ENCODE measurements at regions not wholly inside any gene's neighbourhood (a gene's known extent, or its start where the extent isn't known, plus 50 kb on each side); places are given as distances from the start of the nearest gene placed in this dataset.
A peak's percentile ranks its signal among the peaks of the same experiment; 100 is the strongest.

- no peak for DNase-seq
These were observed 82.8 kb upstream of the NSMCE3 start for GRCh38 chr15:29352402-29352801.

- no peak for DNase-seq
These were observed 79.6 kb upstream of the NSMCE3 start for GRCh38 chr15:29349196-29349595.

- no peak for DNase-seq
These were observed 78.8 kb upstream of the NSMCE3 start for GRCh38 chr15:29348336-29348914.

- DNase-seq = peak; percentile 20
These were observed 77.4 kb upstream of the NSMCE3 start for GRCh38 chr15:29346998-29347397.

GRCh38 chr15:29345549-29346525, 76.2 kb upstream of the NSMCE3 start:
- no peak for DNase-seq

GRCh38 chr15:29344474-29344873, 74.9 kb upstream of the NSMCE3 start:
- no peak for DNase-seq

GRCh38 chr15:29343229-29343628, 73.6 kb upstream of the NSMCE3 start:
- no peak for DNase-seq

GRCh38 chr15:29342201-29342600, 72.6 kb upstream of the NSMCE3 start:
- no peak for DNase-seq

- no peak for DNase-seq
These were observed 67.7 kb upstream of the NSMCE3 start for GRCh38 chr15:29337156-29337959.

GRCh38 chr15:29334544-29334943, 64.9 kb upstream of the NSMCE3 start:
- no peak for DNase-seq

GRCh38 chr15:29333261-29333660, 63.6 kb upstream of the NSMCE3 start:
- DNase-seq = no peak

- DNase-seq = no peak
These were observed 62.0 kb upstream of the NSMCE3 start for GRCh38 chr15:29331669-29332068.

- no peak for DNase-seq
These were observed 61.4 kb upstream of the NSMCE3 start for GRCh38 chr15:29331071-29331470.

- DNase-seq = no peak
These were observed 55.1 kb upstream of the NSMCE3 start for GRCh38 chr15:29324746-29325145.

GRCh38 chr15:29323557-29323956, 53.9 kb upstream of the NSMCE3 start:
- DNase-seq = no peak

- no peak for DNase-seq
These were observed 52.8 kb upstream of the NSMCE3 start for GRCh38 chr15:29322415-29322814.

GRCh38 chr15:29320420-29320819, 50.8 kb upstream of the NSMCE3 start:
- DNase-seq = no peak

GRCh38 chr15:29319823-29320222, 50.2 kb upstream of the NSMCE3 start:
- DNase-seq = no peak
